NCI-H1092 treated with DMSO at 0.1 percent for 48 hours (cell line): ENCODE measurements at regions not wholly inside any gene's neighbourhood (a gene's known extent, or its start where the extent isn't known, plus 50 kb on each side); places are given as distances from the start of the nearest gene placed in this dataset.
"Not testable (repeated sequence)": the region's sequence is repeated elsewhere in the genome, so short reads cannot be mapped to it uniquely, and the experiment has no call there.

Source experiments
- DNase-seq: peaks from one replicate; lab custom pipeline; 2025; lab: John Stamatoyannopoulos, UW

DNA sequence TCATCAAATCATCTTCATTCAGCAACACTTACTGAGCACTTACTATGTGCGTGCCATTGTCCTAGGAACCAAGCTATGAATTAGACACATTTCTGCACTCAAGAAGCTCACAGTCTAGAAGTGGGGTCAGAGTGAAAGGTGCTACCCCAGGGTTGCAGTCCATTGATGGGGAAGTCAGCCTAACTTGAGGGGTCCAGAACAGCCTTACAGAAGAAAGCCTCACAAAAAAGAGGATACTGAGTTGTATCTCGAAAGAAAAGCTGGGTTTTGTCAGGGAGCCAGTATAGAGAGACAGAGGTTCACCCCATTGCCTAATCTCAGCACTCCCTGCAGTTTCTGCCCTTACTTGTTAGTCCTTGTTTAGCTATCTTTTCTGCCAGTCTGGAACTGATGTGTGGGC lies 153.1 kb upstream of the JUN start:
- no peak for DNase-seq

DNA sequence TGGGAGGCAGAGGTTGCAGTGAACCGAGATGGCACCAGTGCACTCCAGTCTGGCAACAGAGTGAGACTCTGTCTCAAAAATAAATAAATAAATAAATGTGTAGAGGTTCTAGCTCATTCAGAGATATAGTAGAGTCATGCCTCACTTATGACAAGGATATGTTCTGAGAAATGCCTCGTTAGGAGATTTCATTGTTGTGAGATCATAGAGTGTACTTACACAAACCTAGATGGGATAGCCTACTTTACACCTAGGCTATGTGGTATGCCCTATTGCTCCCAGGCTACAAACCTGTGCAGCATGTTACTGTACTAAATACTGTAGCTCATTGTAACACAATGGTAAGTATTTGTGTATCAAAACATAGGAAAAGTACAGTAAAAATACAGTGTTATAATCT lies 155.3 kb upstream of the JUN start:
- no peak for DNase-seq

DNA sequence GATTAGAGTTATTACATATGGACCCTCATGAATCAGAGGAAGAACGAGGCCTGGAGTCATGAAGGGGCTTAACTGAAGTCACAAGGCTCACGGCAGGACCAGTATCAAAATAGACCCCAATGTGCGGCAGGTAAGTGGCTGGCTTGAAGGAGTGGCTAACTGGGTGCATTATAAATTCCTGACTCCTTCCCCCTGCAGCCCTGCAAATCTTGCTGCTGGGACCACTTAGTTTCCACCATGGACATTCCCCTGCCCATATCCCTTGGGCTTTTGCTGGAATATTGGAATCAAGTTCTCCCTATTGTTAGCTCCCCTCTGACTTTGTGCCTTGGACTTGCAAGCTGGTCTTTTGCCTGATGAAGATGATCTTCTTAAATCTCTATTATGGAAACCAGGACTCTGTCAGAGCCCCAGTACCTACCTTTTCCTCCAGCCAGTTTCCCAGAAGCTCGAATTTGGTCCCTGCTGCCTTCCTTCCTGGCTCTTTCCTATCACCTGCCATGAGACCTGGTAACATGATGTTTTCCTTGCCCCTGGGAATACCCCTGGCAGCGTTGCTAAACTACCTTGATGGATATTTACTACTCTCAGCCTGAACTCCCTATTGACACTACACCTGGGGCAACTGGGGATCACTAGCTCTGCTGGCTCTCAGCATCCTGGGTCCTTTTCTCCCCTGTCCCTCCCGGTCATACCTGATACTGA lies 156.0 kb upstream of the JUN start:
- no peak for DNase-seq

DNA sequence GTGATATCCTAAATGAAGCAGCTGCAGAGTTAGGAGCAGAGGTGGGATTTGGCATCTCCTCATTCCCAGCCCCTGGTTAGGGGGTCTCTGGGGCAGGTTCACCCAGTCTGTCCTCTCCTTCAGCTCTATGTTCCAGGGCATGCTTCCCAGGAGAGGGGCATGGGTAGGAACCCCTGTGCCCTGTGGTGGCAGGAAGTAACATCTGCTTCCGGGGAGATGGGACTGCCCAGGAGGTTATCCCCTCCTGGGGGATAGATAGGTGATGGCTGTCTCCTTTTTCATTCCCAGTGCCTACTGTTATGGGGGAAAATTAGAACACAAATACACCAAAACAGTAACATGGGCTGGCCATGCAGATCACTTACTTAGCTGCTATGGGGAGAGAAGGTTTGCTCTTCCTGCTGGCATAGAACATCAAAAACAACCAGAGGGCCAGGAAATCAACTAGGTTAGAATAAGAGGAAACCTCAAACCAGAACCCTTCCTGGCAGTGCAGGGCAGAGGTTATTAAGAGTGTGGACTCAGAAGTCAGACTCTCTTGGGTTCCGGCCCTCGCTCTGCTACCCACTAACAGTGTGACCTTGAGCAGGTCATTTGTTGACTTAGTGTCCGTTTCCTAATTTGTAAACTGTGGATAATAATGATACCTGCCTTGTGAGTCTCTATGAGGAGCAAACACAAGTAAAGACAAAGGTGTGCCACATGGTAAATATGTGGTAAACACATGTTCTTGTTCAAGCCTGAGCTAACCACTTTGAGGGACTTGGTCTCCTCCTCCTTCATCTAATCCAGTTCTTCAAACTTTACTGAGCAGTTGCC lies 157.8 kb upstream of the JUN start:
- DNase-seq, result no peak

DNA sequence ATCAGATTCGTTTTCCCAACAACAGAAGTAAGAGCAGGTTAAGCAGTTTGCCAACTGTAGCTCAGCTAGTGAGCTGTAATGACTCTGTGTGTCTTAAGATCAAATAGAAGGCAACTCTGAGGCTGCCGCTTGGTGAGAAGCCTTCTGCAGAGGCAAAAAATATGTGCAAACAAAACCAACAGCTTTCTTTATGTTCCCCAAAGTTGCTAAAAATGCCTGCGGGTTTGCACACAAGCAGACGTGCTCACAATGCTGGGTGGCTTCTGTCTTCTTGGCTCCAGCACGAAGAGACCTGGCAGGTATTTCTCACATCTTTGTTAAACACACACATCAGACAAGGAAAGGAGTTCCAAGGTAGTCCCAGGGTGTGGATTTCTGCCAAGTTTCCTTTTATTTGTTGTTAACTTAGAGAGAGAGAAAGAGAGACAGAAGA lies 158.9 kb upstream of the JUN start:
- DNase-seq, result no peak

DNA sequence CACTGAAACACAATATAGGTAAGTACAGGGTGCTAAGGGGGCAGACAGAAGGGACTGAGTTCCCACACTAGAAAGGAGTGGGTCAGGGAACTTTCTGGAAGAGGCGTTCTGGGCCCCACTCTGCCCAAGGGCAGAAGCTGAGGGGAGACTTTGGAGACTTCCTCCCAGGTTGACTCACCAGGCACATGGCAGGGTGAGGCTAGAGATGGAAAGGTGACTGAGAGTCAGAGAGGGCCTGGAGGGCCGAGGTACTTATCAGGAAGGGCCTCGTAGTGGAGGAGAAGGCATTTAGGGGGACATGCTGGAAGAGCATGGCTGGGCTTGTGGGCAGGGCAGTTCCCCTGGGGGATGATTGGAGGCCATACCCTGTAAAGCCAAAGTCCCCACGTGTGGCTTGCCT lies 159.9 kb upstream of the JUN start:
- DNase-seq, result no peak

DNA sequence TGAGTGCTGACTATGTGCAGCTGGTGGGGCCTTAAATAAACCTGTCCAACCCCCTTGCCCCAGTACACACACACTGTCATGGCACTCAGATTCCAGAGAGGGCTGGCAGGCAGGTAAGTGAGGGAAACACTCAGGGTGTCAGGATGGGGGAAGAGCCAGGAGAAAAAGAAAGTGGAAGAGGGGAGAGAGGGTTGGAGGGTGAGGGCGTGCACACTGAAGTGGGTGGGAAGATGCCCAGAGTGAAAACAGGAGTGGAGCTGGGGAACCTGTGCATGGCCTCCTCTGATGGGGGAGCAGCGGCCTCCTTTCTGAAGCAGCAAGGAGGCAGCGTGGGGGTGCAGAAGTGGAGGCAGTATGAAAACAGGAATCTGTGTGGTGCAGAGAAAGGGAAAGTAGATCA lies 160.6 kb upstream of the JUN start:
- DNase-seq, result no peak

DNA sequence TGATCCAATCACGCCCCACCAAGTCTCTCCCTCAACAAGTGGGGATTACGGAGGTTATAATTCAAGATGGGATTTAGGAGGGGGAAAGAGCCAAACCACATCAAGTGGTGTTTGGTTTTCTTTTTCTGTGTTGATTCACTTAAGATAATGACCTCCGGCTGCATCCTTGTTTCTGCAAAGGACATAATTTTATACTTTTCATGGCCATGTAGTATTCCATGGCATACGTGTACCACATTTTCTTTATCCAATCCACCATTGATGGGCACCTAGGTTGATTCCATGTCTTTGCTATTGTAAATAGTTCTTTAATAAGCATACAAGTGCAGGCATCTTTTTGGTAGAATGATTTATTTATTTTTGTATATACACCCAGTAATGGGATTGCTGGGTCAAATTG lies 162.5 kb upstream of the JUN start:
- no peak for DNase-seq

DNA sequence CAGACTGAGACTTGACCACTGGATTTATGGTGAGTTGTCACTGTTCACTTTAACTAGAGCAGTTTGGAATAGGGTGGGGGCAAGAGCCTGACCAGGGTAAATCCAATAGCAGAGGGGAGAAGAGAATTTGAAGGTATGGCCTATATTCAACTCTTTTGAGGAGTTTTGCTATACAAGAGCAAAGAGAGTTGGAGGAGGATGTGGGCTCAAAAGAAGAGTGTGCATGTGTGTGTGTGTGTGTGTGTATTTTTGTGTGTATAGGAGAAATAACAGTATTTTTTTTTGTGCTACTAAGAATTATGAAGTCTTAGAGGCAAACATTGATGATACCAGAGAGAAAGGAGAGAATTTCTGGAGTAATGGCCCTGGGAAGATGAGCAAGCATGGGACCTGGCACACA lies 164.8 kb upstream of the JUN start:
- DNase-seq, result no peak

DNA sequence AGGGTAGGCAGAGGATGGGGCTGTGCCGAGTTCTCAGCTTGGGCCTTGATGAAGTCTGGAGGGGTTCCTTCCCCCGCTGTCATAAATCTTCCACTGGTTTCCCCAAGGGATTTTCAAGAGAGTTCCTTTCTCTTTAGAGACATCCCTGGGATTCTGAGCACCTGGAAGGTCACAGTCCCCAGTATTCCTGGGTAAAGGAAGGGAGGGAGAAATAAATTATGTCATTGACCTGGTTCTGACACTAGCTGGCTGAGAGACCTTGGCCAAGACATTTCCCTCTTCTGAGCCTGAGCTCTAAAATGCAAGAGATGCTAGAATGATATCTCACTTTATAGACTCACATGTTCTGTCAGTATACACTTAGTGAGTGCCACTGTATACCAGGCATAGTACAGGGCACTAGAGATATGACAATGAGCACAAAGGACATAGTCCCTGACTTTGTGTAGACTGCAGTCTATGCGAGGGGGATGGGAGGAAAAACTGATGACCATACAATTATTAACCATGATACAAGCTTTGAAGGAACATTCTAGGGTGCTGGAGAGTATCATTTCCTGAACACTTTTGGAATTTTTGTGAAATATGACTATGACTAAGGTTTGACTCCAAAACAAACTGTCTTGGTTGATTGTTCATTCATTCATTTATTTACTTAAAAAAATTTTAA lies 165.8 kb upstream of the JUN start:
- DNase-seq, result no peak

DNA sequence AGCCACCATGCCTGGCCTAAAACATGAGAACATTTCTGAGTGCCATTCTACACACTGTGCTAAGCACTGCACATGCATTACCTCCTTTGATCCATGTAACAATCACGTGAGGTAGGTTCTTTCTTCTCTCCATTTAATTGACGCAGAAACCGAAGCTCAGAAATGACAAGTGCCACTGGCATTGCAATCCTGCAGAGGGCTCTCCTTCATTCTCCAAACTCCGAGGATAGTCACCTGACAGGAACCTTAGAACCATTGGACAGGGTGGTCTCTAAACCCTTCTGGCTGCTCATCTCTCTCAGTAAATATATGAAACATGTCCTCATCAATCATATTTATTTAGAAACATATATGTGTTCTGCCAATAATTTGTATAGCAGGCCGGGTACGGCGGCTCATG lies 167.1 kb upstream of the JUN start:
- DNase-seq, result no peak

DNA sequence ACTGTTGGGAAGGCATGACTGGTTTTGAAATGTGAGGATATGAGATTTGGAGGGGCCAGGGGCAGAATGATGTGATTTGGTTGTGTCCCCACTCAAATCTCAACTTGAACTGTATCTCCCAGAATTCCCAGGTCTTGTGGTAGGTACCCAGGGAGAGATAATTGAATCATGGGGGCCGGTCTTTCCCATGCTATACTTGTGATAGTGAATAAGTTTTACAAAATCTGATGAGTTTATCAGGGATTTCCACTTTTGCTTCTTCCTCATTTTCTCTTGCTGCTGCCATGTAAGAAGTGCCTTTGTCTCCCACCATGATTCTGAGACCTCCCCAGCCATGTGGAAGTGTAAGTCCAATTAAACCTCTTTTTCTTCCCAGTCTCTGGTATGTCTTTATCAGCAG lies 170.1 kb upstream of the JUN start:
- DNase-seq, result not testable (repeated sequence)

DNA sequence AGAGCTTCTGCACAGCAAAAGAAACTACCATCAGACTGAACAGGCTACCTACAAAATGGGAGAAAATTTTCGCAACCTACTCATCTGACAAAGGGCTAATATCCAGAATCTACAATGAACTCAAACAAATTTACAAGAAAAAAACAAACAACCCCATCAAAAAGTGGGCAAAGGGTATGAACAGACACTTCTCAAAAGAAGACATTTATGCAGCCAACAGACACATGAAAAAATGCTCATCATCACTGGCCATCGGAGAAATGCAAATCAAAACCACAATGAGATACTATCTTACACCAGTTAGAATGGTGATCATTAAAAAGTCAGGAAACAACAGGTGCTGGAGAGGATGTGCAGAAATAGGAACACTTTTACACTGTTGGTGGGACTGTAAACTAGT lies 179.4 kb upstream of the JUN start:
- not testable (repeated sequence) for DNase-seq

DNA sequence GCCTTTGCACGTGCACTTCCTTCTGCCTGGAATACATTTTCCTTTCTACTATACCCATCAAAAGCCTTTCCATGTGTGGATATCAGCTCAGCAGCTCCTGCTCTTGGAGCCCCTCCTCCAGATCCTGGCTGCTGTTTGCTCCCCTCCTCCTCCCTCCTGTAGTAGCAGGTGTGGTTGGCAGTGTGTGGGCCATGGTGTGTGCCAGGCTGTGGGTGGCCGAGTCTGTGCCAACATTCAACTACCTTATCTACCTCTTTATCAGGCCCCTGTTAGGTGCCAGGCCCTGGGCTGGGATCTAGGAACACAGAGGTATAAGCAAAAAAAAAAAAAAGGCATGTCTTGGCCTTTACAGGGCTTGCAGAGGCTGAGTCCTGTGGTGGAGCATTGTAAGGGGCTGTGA lies 180.6 kb upstream of the JUN start:
- DNase-seq, result peak; percentile 5

DNA sequence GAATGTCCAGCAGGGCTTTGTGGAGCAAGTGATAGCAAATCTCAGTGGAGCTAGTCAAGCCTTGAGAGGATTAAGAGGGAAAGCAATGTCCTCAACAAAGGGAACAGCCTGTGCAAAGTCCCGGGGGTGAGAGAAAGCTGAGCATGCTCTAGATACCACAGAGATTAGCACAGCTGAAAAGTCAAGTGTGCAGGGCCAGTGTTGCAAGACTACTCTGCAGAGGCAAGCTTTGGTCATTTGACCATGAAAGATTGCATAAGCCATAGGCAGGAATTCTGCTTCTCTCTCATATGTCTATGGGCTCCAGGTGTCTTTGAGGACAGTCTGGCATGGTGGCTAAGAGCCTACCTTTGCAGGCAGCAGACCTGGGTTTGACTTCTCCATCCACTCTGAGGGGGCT lies 181.0 kb upstream of the JUN start:
- DNase-seq, result no peak

DNA sequence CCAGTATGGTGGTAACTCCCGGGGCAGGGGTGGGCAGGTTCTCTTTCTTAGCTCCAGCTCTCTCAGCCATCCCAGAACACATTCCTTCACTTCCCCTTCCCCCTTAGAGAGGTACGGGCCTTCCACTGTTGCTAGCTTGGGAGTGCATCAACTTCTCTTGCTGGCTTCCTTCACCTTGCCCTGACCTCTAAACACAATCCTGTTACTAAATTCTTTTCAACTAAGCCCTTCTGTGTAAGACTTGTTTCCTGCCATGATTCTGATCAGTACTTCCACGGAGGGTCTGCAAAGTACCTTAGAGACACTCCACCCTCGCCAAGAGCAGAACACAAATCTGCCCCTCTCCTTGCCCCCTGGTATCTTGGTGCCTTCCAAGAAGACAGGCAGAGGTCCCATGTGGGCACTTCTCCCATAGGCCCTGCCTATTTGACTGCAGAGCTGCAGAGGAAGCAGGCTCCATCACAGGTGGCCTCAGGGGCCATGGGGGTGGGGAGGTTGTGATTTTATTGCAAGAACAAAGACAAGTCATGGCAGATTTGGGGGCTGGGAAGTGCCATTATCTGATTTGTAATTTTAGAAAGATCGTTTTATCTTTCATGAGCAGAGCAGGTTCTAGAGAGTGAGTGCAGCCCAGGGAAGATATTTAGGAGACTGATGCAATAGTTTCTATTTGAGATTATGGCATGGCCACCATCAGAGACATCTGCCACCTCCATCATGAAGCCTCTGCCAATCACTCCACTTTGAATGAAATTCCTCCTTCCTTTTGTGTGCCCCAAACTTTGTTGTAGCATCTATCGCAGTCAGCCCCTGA lies 182.5 kb upstream of the JUN start:
- DNase-seq, result no peak

DNA sequence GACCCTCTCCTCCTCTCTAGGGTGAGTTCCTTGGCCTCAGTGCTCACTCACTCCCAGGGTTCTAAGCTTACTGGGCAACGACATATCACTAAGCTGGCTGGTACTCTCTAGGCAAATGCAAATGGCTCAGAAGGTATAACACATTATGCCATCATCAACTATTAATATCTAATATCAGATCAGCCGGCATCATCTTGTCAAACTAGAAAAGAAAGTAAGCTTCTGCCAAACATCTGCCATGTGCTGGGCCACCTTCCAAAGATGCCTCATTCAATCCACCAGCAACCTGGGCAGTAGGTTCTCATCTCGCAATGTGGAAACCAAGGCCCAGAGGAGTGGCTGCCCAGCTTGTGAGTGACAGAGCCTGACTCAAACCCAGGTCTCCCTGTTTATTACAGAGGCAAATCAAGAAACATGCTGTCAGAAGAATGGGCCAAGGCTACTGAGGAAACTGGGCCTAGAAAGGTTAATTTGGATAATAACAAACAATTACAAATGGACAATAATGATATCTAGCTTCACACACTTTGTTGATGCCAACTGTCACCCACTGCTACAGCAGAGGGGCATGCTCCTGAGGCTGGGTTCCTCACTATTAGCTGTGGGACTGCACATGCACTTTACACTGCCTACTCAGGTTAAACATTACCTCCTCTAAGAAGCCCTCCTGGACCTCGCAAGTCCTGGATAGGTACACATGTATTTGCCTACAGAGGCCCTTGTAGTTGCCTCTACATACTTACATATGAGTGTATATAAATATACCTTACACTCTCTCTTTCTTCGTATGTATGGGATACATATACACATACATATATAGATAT lies 183.3 kb upstream of the JUN start:
- no peak for DNase-seq

DNA sequence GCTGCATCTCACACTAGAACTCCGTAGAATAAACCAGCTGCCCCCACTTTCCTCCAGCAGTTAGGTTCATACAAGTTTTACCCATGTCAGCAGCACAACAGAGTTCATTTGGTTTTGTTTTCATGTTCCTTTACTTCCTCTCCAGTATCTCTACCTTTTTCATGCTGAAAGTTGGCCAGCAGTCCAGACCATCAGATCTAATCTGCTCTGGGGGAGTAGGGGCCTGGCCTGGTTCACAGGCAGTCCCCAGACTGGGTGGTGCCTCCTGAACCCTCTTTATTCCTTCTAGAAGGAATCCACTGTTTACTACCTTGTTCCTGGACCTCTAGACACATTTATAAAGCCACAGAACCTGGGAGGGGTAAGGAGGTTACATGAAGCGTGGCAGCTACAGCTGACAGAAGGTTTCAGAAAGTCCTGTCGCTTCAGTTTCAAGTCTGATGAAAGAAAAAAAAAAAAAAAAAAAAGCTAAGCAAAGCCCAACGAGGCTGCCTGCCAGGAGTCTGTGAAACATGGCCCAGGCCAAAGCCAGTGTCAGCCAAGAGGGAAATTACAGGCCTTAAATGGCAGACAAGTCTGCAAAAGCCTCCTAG lies 184.6 kb upstream of the JUN start:
- peak; percentile 7 for DNase-seq

DNA sequence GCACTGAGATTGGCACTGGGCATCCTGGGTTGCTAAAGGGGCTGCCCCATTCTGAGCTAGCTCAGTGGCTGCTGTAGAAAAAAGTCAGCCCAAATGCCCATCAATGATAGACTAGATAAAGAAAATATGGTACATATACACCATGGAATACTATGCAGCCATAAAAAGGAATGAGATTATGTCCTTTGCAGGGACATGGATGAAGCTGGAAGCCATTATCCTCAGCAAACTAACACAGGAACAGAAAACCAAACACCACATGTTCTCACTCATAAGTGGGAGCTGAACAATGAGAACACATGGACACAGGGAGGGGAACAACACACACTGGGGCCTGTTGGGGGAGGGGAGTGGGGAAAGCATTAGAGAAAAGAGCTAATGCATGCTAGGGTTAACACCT lies 185.3 kb upstream of the JUN start:
- not testable (repeated sequence) for DNase-seq

DNA sequence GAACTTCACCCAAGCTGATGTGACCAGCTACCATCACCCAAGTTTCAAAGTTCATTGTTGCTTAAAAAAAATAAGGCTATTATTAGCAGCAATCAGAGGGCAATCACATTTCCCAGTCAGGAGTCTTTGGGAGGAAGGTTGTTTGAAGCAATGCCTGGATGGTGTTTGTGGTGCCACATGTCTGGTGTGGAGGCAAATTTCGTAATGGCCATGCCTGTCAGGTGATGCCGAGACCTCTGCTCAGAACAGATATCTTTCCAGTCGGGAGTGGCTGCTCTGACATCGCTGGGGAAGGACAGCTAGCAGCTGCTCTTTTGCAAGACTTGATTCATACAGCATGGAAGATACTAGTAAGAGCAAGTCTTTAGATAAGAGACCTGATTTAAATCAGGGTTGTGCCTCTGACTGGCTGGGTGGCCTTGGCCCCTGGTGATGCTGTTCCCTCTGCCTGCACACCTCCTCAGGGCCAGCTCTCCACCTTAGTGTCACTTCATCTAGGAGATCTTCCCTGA lies 187.8 kb upstream of the JUN start:
- no peak for DNase-seq

DNA sequence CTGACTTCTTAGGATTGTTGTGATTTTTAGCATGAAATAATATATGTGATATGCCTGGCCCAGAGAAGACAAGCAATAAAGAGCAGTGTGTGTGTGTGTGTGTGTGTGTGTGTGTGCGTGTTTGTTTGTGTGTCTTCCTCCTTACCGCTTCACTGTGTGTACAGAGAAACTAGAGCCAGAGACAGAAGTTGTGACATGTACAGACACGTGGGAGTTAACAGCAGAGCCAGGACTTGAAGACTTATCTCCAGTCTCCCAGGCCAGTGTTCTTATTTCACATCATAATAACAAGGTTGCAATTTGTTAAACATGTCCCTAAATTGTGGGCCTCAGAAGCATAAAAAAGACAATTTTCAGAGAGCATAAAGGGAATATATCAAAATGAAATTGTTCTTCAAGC lies 192.0 kb upstream of the JUN start:
- DNase-seq, result no peak
